T-cell (primary cell): ENCODE measurements at regions not wholly inside any gene's neighbourhood (a gene's known extent, or its start where the extent isn't known, plus 50 kb on each side); places are given as distances from the start of the nearest gene placed in this dataset.

Experiments used
- ATAC-seq, 4 experiments: fragments of 200-7000 bp in 3 of 4; fragments of 150-1000 bp in 1 of 4; cut with Tn5 transposase; replicated peaks in 1 of 4; 1 replicate in 3 of 4; 2 replicates in 1 of 4; pipeline ENCODE4 v1.10.0; 2021; ENCODE audit warnings: moderate library complexity in 3 of 4, mild to moderate bottlenecking in 2 of 4, moderate number of reproducible peaks in 1 of 4
- CTCF ChIA-PET, 2 donors: fragments of 300-600 bp; sonication (Branson Sonifier 250); formaldehyde crosslinking; loops; one replicate each; lab custom pipeline; 2022; ENCODE audit warnings: antibody characterized with exemption in 2 of 2; lab: Charles Lee
- POLR2A ChIA-PET, 2 donors: fragments of 300-600 bp; sonication (Branson Sonifier 250); formaldehyde crosslinking; loops; one replicate each; lab custom pipeline; 2022; ENCODE audit warnings: antibody characterized with exemption in 2 of 2; lab: Charles Lee
- DNase-seq, 35 experiments: peaks; one replicate each; pipeline versions ENCODE4 v3.0.0 to v3.0.0-alpha.2; 2013 to 2023
- H3K27ac ChIP-seq: one replicate; pipeline ENCODE4 v1.5.1; 2013; ENCODE audit warnings: low read length
- H3K27me3 ChIP-seq, 2 experiments: replicated peaks in 1 of 2; 1 replicate in 1 of 2; 2 replicates in 1 of 2; pipeline versions ENCODE4 v1.6.1 to v1.7.0; 2013; ENCODE audit warnings: low read length in 1 of 2, mixed read lengths in 1 of 2; ENCODE audit not compliant: control insufficient read depth in 2 of 2, insufficient read depth in 2 of 2; ENCODE audit errors: extremely low read depth in 1 of 2
- H3K36me3 ChIP-seq, 2 donors: 1 replicate in 1 of 2; 2 replicates in 1 of 2; pipeline versions ENCODE4 v1.6.1 to v1.7.0; 2013; ENCODE audit warnings: low read length in 1 of 2; ENCODE audit not compliant: control insufficient read depth in 2 of 2, insufficient read depth in 1 of 2; ENCODE audit errors: extremely low read depth in 1 of 2
- H3K4me1 ChIP-seq, 2 experiments: 1 replicate in 1 of 2; 2 replicates in 1 of 2; pipeline versions ENCODE4 v1.6.1 to v1.7.0; 2013; ENCODE audit warnings: low read length in 2 of 2, mixed read lengths in 1 of 2; ENCODE audit not compliant: insufficient read depth in 2 of 2, control insufficient read depth in 1 of 2; ENCODE audit errors: extremely low read depth in 1 of 2
- H3K4me3 ChIP-seq, 2 donors: 1 replicate in 1 of 2; 2 replicates in 1 of 2; pipeline versions ENCODE4 v1.5.1 to v1.7.0; 2013; ENCODE audit warnings: mild to moderate bottlenecking in 2 of 2, low read length in 1 of 2, moderate library complexity in 1 of 2; ENCODE audit not compliant: control insufficient read depth in 1 of 2; ENCODE audit errors: extremely low read depth in 1 of 2
- H3K9me3 ChIP-seq: 2 replicates; pipeline ENCODE4 v1.7.0; 2013
- H3K27ac Mint-ChIP-seq, 2 donors: one replicate each; pipeline ENCODE4 v1.8.0; 2020 to 2021; ENCODE audit warnings: mild to moderate bottlenecking in 2 of 2, mixed read lengths in 2 of 2
- H3K27me3 Mint-ChIP-seq, 2 donors: one replicate each; pipeline ENCODE4 v1.8.0; 2021 to 2022; ENCODE audit warnings: mixed read lengths in 2 of 2
- H3K36me3 Mint-ChIP-seq: one replicate; pipeline ENCODE4 v1.8.0; 2021; ENCODE audit warnings: mixed read lengths
- H3K4me1 Mint-ChIP-seq, 3 donors: one replicate each; pipeline ENCODE4 v1.8.0; 2020 to 2022; ENCODE audit warnings: mixed read lengths in 3 of 3, mild to moderate bottlenecking in 1 of 3
- H3K4me3 Mint-ChIP-seq, 3 donors: one replicate each; pipeline ENCODE4 v1.8.0; 2020 to 2022; ENCODE audit warnings: mild to moderate bottlenecking in 3 of 3, mixed read lengths in 3 of 3, moderate library complexity in 3 of 3
- H3K9me3 Mint-ChIP-seq, 3 donors: one replicate each; pipeline ENCODE4 v1.8.0; 2020 to 2022; ENCODE audit warnings: mixed read lengths in 3 of 3
- WGBS: methylation state at CpG from one replicate; pipeline ENCODE4 v1.1.5; 2013; ENCODE audit warnings: missing lambda C conversion rate; ENCODE audit not compliant: insufficient coverage; 5-methylcytosine and 5-hydroxymethylcytosine counted together

- H3K27ac ChIP-seq = no peak overlapping the region
- no peaks in the 10 kb centered on the region for H3K9me3 ChIP-seq
- no peak overlapping the region for H3K4me3 Mint-ChIP-seq
- no peak for ATAC-seq
- H3K27ac Mint-ChIP-seq = no peak overlapping the region
- CTCF ChIA-PET = no interaction called here
- H3K27me3 ChIP-seq = no peaks in the 10 kb centered on the region
- H3K4me3 ChIP-seq = no peak overlapping the region
- H3K9me3 Mint-ChIP-seq = no peaks in the 10 kb centered on the region
- H3K27me3 Mint-ChIP-seq = no peaks in the 10 kb centered on the region
- POLR2A ChIA-PET = no interaction called here
- no peaks in the 10 kb centered on the region for H3K36me3 Mint-ChIP-seq
- H3K4me1 Mint-ChIP-seq = peaks cover 19 to 29% (median 26%) of the 10 kb centered on the region in 3 donors
- H3K4me1 ChIP-seq = peaks cover 6 to 11% of the 10 kb centered on the region in 2 experiments
- H3K36me3 ChIP-seq = no peaks in the 10 kb centered on the region
- no peak for DNase-seq
- WGBS = no CpG with 5 or more reads among the region's 1 CpG
These were observed 103.6 kb upstream of the TNFAIP3 start for GRCh38 chr6:137763436-137763835.

- ATAC-seq (no peak), DNase-seq (no peak)
- H3K36me3 Mint-ChIP-seq = no peaks in the 10 kb centered on the region
- WGBS = 100% methylated on average over 1 of the region's 1 CpG
- H3K4me3 ChIP-seq = no peak overlapping the region
- no peaks in the 10 kb centered on the region for H3K36me3 ChIP-seq
- no peak overlapping the region for H3K4me3 Mint-ChIP-seq
- peaks cover 24 to 33% (median 31%) of the 10 kb centered on the region in 3 donors for H3K4me1 Mint-ChIP-seq
- H3K9me3 ChIP-seq = no peaks in the 10 kb centered on the region
- ChIA-PET POLR2A (interaction anchor here in 1 of 2 donors (1.2 kb wide), 1 partner anchor 27 kb away, joined by 3 read pairs; no protein-coding TSS in a partner anchor), CTCF (no interaction called here)
- no peak overlapping the region for H3K27ac Mint-ChIP-seq
- peaks cover 11 to 15% of the 10 kb centered on the region in 2 experiments for H3K4me1 ChIP-seq
- H3K27me3 ChIP-seq = no peaks in the 10 kb centered on the region
- H3K27me3 Mint-ChIP-seq = no peaks in the 10 kb centered on the region
- no peaks in the 10 kb centered on the region for H3K9me3 Mint-ChIP-seq
- H3K27ac ChIP-seq = no peak overlapping the region
These were observed 103.2 kb upstream of the TNFAIP3 start for GRCh38 chr6:137763886-137764285.

GRCh38 chr6:137764464-137764863, 102.6 kb upstream of the TNFAIP3 start:
- H3K27ac ChIP-seq = no peak overlapping the region
- POLR2A ChIA-PET = interaction anchor here in 1 of 2 donors (1.2 kb wide), 1 partner anchor 27 kb away, joined by 3 read pairs; no protein-coding TSS in a partner anchor
- H3K36me3 Mint-ChIP-seq = no peaks in the 10 kb centered on the region
- DNase-seq = no peak
- H3K27me3 Mint-ChIP-seq = no peaks in the 10 kb centered on the region
- H3K36me3 ChIP-seq = no peaks in the 10 kb centered on the region
- H3K9me3 Mint-ChIP-seq = no peaks in the 10 kb centered on the region
- no peaks in the 10 kb centered on the region for H3K9me3 ChIP-seq
- ATAC-seq = no peak
- H3K27ac Mint-ChIP-seq = no peak overlapping the region
- no peak overlapping the region for H3K4me3 Mint-ChIP-seq
- no peak overlapping the region for H3K4me3 ChIP-seq
- H3K4me1 Mint-ChIP-seq = peaks cover 26 to 39% (median 34%) of the 10 kb centered on the region in 3 donors
- peaks cover 14 to 17% of the 10 kb centered on the region in 2 experiments for H3K4me1 ChIP-seq
- no peaks in the 10 kb centered on the region for H3K27me3 ChIP-seq
- CTCF ChIA-PET = interaction anchor here in 1 of 2 donors (0.7 kb wide), 1 partner anchor 1570 kb away, joined by 3 read pairs; no protein-coding TSS in a partner anchor

DNA sequence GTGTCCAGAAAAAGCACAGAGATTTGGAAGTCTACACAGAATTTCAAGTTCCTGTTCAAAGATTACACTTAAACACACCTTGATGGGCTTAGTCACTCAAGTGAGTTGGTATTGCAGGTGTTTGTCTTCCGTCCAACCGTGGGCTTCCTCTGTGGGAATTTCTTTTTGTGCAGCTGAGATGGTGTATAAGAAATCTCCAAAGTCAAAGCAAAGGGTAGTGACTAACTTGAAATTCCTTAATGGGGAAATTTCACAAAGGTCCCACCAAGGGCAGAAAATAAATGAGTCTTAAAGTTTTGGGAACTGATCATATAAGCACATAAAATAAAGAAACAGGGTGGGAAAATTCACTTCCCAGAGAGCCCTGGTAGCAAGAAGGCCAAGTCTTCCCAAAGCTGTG, 102.0 kb upstream of the TNFAIP3 start:
- Mint-ChIP-seq H3K36me3 (no peaks in the 10 kb centered on the region), H3K9me3 (no peaks in the 10 kb centered on the region), H3K4me1 (peaks cover 26 to 39% (median 34%) of the 10 kb centered on the region in 3 donors), H3K27me3 (no peaks in the 10 kb centered on the region), H3K4me3 (no peak overlapping the region), H3K27ac (no peak overlapping the region)
- CTCF ChIA-PET = interaction anchor here in 1 of 2 donors (0.7 kb wide), 1 partner anchor 1571 kb away, joined by 3 read pairs; no protein-coding TSS in a partner anchor
- 92% methylated on average over 2 of the region's 2 CpGs for WGBS
- DNase-seq (no peak), ATAC-seq (no peak)
- Histone ChIP-seq H3K9me3 (no peaks in the 10 kb centered on the region), H3K36me3 (no peaks in the 10 kb centered on the region), H3K4me3 (no peak overlapping the region), H3K4me1 (peaks cover 14 to 17% of the 10 kb centered on the region in 2 experiments), H3K27ac (no peak overlapping the region), H3K27me3 (no peaks in the 10 kb centered on the region)
- POLR2A ChIA-PET = interaction anchor here (0.8 to 1.2 kb wide), 2 partner anchors 24 to 26 kb away, joined by 3 to 10 read pairs; no protein-coding TSS in a partner anchor

DNA sequence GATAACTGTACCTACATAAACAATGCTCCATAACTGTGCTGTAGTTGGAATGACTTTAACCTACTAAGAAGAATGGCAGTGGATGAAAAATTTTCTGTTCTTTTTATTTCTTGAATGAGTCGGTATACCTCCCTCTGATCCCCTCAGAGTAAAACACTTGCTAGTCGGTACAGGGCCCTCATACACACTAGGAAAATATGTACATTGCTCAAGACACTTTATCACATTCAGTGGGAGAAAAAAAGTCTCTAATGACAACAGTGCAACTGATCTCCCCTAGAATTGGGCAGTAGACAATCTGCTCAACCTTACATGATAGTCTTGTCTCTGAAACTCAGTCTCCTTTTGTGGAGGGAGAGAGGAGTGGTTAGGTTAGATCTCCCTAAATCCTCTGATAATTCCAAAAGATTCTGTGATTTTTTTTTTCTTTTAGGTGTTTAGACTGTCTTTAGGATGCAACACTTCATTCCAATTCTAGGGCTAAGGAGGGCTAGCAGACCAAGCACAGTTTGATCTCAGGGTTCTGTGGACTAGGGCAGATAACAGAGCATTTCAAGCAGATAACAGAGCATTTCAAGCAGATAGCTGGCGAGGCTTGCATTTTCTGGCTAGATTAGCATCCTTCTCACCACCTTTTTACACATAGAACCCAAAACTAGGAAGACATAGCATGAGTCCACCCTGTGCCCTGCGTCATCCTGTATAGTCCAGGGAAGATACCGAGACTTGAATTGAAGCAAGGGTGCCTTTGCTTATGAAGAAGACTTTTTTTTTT, 100.3 kb upstream of the TNFAIP3 start:
- ATAC-seq = no peak
- Mint-ChIP-seq H3K27me3 (no peaks in the 10 kb centered on the region), H3K9me3 (no peaks in the 10 kb centered on the region), H3K36me3 (no peaks in the 10 kb centered on the region), H3K27ac (peak overlapping the region; percentile 25 to 29), H3K4me3 (no peak overlapping the region), H3K4me1 (peaks cover 25 to 37% (median 32%) of the 10 kb centered on the region in 3 donors)
- Histone ChIP-seq H3K4me1 (peaks cover 14 to 17% of the 10 kb centered on the region in 2 experiments), H3K9me3 (no peaks in the 10 kb centered on the region), H3K4me3 (no peak overlapping the region), H3K27ac (no peak overlapping the region), H3K36me3 (no peaks in the 10 kb centered on the region), H3K27me3 (no peaks in the 10 kb centered on the region)
- no peak for DNase-seq
- CTCF ChIA-PET = interaction anchor here (0.6 to 1.0 kb wide), 2 partner anchors 11 to 100 kb away, joined by 3 read pairs; partner anchors contain the start of gene TNFAIP3 (in 1 of the 2)
- WGBS = 100% methylated on average over 3 of the region's 5 CpGs
- POLR2A ChIA-PET = interaction anchor here (0.5 to 0.6 kb wide), 2 partner anchors 58 to 1001 kb away, joined by 3 to 5 read pairs; no protein-coding TSS in a partner anchor

- H3K4me3 Mint-ChIP-seq = no peak overlapping the region
- H3K4me1 ChIP-seq = peaks cover 11 to 14% of the 10 kb centered on the region in 2 experiments
- CTCF ChIA-PET = interaction anchor here (0.6 to 1.0 kb wide), 2 partner anchors 10 to 99 kb away, joined by 3 read pairs; partner anchors contain the start of gene TNFAIP3 (in 1 of the 2)
These were observed 99.6 kb upstream of the TNFAIP3 start for GRCh38 chr6:137767465-137767864.

More at GRCh38 chr6:137767465-137767864, 99.6 kb upstream of the TNFAIP3 start:
- Mint-ChIP-seq H3K9me3 (peaks cover 0 to 4% (median 0%) of the 10 kb centered on the region in 3 donors), H3K36me3 (no peaks in the 10 kb centered on the region), H3K27me3 (no peaks in the 10 kb centered on the region), H3K4me1 (peaks cover 22 to 32% (median 29%) of the 10 kb centered on the region in 3 donors), H3K27ac (peak overlapping the region; percentile 94 to 95)
- Histone ChIP-seq H3K27me3 (no peaks in the 10 kb centered on the region), H3K36me3 (no peaks in the 10 kb centered on the region), H3K4me3 (no peak overlapping the region), H3K27ac (peak overlapping the region; percentile 68), H3K9me3 (no peaks in the 10 kb centered on the region)
- ATAC-seq (no peak), DNase-seq (no peak)
- WGBS = no CpG with 5 or more reads among the region's 2 CpGs
- POLR2A ChIA-PET = interaction anchor here (0.6 to 0.7 kb wide), 2 partner anchors 57 to 157 kb away, joined by 3 read pairs; no protein-coding TSS in a partner anchor
